ENCODE measurements at regions not wholly inside any gene's neighbourhood (a gene's known extent, or its start where the extent isn't known, plus 50 kb on each side); places are given as distances from the start of the nearest gene placed in this dataset.

- no peak for TF ChIP-seq CTCF (IDR thresholded peaks at IDR 0.05)
- H3K36me3 Mint-ChIP-seq (ENCODE audit: low read depth), result no peaks in the 10 kb centered on the region
Observed at GRCh38 chr2:167681234-167682015, 566.0 kb downstream of the STK39 start.

GRCh38 chr2:167678158-167678557, 569.2 kb downstream of the STK39 start:
- Mint-ChIP-seq H3K4me1 (ENCODE audit: low read depth) (no peaks in the 10 kb centered on the region), H3K36me3 (ENCODE audit: low read depth) (no peaks in the 10 kb centered on the region; the same call in 1 of the 2 replicates), H3K27me3 (ENCODE audit: insufficient read depth) (no peaks in the 10 kb centered on the region), H3K27ac (no peak overlapping the region), H3K9me3 (peaks cover 58% of the 10 kb centered on the region), H3K4me3 (no peak overlapping the region)
- TF ChIP-seq CTCF (IDR thresholded peaks at IDR 0.05), result no peak
- DNase-seq, result no peak

More at GRCh38 chr2:167681234-167682015, 566.0 kb downstream of the STK39 start:
- Mint-ChIP-seq H3K27me3 (ENCODE audit: insufficient read depth) (no peaks in the 10 kb centered on the region), H3K4me3 (no peak overlapping the region), H3K27ac (no peak overlapping the region), H3K4me1 (ENCODE audit: low read depth) (no peaks in the 10 kb centered on the region), H3K9me3 (peaks cover 56% of the 10 kb centered on the region)
- DNase-seq, result no peak

- Mint-ChIP-seq H3K9me3 (peaks cover 60% of the 10 kb centered on the region), H3K4me3 (no peak overlapping the region), H3K27ac (no peak overlapping the region), H3K4me1 (ENCODE audit: low read depth) (no peaks in the 10 kb centered on the region), H3K27me3 (ENCODE audit: insufficient read depth) (no peaks in the 10 kb centered on the region), H3K36me3 (ENCODE audit: low read depth) (no peaks in the 10 kb centered on the region; the same call in 1 of the 2 replicates)
- no peak for DNase-seq
- no peak for TF ChIP-seq CTCF (IDR thresholded peaks at IDR 0.05)
Observed at GRCh38 chr2:167675906-167676305, 571.5 kb downstream of the STK39 start.

GRCh38 chr2:167670588-167670987, 576.8 kb downstream of the STK39 start:
- Mint-ChIP-seq H3K4me3 (no peak overlapping the region), H3K9me3 (peaks cover 59% of the 10 kb centered on the region), H3K4me1 (ENCODE audit: low read depth) (no peaks in the 10 kb centered on the region), H3K27me3 (ENCODE audit: insufficient read depth) (no peaks in the 10 kb centered on the region; the same call in 1 of the 2 replicates), H3K36me3 (ENCODE audit: low read depth) (no peaks in the 10 kb centered on the region; the same call in 1 of the 2 replicates), H3K27ac (no peak overlapping the region)
- DNase-seq, result no peak
- TF ChIP-seq CTCF (IDR thresholded peaks at IDR 0.05), result no peak

- peaks cover 45% of the 10 kb centered on the region for H3K9me3 Mint-ChIP-seq
- H3K27me3 Mint-ChIP-seq (ENCODE audit: insufficient read depth), result no peaks in the 10 kb centered on the region
- DNase-seq, result no peak
- no peaks in the 10 kb centered on the region for H3K4me1 Mint-ChIP-seq (ENCODE audit: low read depth)
- H3K4me3 Mint-ChIP-seq, result no peak overlapping the region
- no peaks in the 10 kb centered on the region for H3K36me3 Mint-ChIP-seq (ENCODE audit: low read depth)
- H3K27ac Mint-ChIP-seq, result no peak overlapping the region
- no peak for TF ChIP-seq CTCF (IDR thresholded peaks at IDR 0.05)
Observed at GRCh38 chr2:167653131-167653530, 594.3 kb downstream of the STK39 start.

Measured in HFFc6 (cell line).